ENCODE measurements at regions not wholly inside any gene's neighbourhood (a gene's known extent, or its start where the extent isn't known, plus 50 kb on each side); places are given as distances from the start of the nearest gene placed in this dataset.

DNA sequence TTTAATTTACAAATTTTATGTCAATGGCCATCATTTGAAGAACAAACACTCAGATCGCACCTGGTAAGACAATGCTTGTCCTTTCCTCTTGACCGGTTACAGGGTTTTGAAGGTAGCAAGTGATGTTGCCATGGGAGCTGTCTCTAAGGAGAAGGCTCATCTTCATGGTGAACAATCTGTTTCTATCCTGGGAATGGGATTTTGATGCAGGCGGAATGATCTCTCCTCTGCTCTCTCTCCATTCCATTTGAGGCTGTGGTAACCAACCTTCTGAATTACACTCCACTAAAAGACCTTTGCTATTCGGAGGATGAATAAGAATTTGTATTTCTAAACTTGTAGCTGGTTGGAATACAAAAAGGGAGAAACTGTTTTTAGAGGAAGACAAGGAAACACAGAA lies 57.9 kb upstream of the SLC5A9 start:
- no peaks in the 10 kb centered on the region for H3K4me1 ChIP-seq (ENCODE audit: control insufficient read depth, insufficient read depth, low read length)
- H3K36me3 ChIP-seq (ENCODE audit: control insufficient read depth, insufficient read depth, low read length), result no peaks in the 10 kb centered on the region
- H3K4me3 ChIP-seq (ENCODE audit: low read depth, low read length), result no peak overlapping the region
- no peak overlapping the region for H3K9ac ChIP-seq (ENCODE audit: low read depth, low read length)
- no peaks in the 10 kb centered on the region for H3K27me3 ChIP-seq (ENCODE audit: control insufficient read depth, insufficient read depth, low read length)
- no peaks in the 10 kb centered on the region for H3K9me3 ChIP-seq (ENCODE audit: control insufficient read depth, insufficient read depth, low read length)

DNA sequence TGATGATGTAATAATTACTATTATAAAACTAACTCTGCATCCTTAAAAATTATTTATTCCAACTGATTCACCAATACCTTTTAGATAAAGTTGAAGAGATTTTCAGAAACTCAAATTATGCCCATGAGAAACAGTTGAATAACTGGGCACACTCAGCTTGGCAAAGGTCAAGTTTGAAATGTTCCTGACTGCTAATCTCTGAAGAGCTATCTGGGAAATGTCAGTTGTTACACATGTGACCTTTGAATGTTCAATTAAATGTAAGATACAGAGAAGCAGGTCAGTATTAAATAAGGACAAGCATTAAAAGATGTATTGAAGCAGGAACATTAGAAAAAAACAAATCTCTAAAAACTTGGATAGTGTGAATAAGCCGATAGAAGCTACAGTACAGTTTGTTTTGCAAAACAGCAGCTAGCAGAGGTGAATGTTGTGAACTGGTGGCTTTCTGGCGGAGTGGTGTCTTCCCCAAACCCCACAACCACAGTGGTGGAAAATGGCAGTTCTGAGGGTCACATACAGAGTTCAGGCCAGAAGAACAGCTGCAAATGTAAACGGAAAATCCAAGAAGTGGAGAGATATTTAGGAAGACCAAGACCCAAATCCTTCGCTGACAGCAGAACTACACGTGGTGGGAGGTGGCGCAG lies 61.9 kb upstream of the SLC5A9 start:
- H3K4me3 ChIP-seq (ENCODE audit: low read depth, low read length), result no peak overlapping the region
- no peaks in the 10 kb centered on the region for H3K9me3 ChIP-seq (ENCODE audit: control insufficient read depth, insufficient read depth, low read length)
- no peak overlapping the region for H3K9ac ChIP-seq (ENCODE audit: low read depth, low read length)
- H3K36me3 ChIP-seq (ENCODE audit: control insufficient read depth, insufficient read depth, low read length), result no peaks in the 10 kb centered on the region
- H3K27me3 ChIP-seq (ENCODE audit: control insufficient read depth, insufficient read depth, low read length), result no peaks in the 10 kb centered on the region
- no peaks in the 10 kb centered on the region for H3K4me1 ChIP-seq (ENCODE audit: control insufficient read depth, insufficient read depth, low read length)

DNA sequence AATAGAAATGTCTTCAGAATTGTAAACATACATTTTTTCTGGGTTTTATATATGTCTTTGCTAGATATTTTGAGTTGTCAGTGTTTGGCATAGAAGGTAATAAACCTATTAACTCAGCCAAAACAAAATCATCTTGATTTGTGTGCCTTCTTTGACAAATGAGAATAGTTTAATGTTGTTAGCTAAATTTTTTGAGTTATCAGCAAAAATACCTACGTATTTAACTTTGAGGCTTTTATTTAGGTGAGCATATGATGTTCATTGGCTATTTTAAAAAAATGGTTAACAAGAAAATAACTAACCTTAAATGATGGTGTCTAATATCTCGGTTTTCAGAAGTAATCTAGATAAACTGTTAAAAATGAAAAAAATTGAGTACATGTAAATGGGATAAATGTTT lies 83.2 kb upstream of the SLC5A9 start:
- H3K9me3 ChIP-seq (ENCODE audit: control insufficient read depth, insufficient read depth, low read length), result no peaks in the 10 kb centered on the region
- no peaks in the 10 kb centered on the region for H3K36me3 ChIP-seq (ENCODE audit: control insufficient read depth, insufficient read depth, low read length)
- no peaks in the 10 kb centered on the region for H3K4me1 ChIP-seq (ENCODE audit: control insufficient read depth, insufficient read depth, low read length)
- no peak overlapping the region for H3K4me3 ChIP-seq (ENCODE audit: low read depth, low read length)
- no peak overlapping the region for H3K9ac ChIP-seq (ENCODE audit: low read depth, low read length)
- H3K27me3 ChIP-seq (ENCODE audit: control insufficient read depth, insufficient read depth, low read length), result no peaks in the 10 kb centered on the region

- Histone ChIP-seq H3K4me1 (ENCODE audit: control insufficient read depth, insufficient read depth, low read length) (no peaks in the 10 kb centered on the region), H3K9me3 (ENCODE audit: control insufficient read depth, insufficient read depth, low read length) (no peaks in the 10 kb centered on the region), H3K4me3 (ENCODE audit: low read depth, low read length) (no peak overlapping the region), H3K9ac (ENCODE audit: low read depth, low read length) (no peak overlapping the region), H3K36me3 (ENCODE audit: control insufficient read depth, insufficient read depth, low read length) (no peaks in the 10 kb centered on the region), H3K27me3 (ENCODE audit: control insufficient read depth, insufficient read depth, low read length) (no peaks in the 10 kb centered on the region)
Measured at GRCh38 chr1:48127735-48128685, 94.5 kb upstream of the SLC5A9 start.

DNA sequence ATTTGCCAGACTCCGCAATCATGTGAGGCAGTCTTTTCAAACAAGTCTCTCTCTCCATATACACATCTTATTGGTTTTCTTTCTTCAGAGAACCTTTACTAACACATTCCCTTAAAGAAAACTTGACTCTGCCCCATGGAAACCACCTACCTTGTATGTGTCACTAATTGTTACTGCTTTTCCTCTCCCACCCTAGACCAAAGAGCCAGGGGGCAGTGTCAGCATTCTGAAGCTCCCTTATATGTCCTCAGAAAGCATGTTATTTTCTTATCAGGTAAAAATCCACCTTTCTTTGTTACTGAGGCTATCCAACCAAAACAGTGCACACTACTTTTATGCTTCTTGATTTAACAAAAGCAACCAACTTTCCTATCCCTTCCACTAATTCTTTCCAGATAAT lies 98.9 kb upstream of the SLC5A9 start:
- H3K36me3 ChIP-seq (ENCODE audit: control insufficient read depth, insufficient read depth, low read length), result no peaks in the 10 kb centered on the region
- no peaks in the 10 kb centered on the region for H3K27me3 ChIP-seq (ENCODE audit: control insufficient read depth, insufficient read depth, low read length)
- no peak overlapping the region for H3K4me3 ChIP-seq (ENCODE audit: low read depth, low read length)

DNA sequence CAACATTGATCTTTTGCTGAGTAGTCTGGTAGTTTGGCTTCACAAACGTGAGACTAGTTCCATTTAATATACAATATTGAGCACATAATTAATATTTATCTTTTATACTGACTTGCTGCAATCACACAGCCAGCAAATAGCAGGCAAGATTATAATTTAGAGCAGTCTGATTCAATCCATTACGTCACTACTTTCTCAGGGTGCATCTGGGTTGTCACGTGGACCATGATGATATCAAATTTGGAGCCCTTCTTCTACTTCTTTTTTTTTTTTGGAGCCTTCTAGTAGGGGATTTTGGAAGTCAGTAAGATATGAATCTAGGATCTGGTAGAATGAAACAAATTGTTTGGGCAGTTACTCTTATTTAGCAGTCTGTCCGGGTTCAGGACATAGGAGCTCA lies 100.6 kb upstream of the SLC5A9 start:
- no peaks in the 10 kb centered on the region for H3K4me1 ChIP-seq (ENCODE audit: control insufficient read depth, insufficient read depth, low read length)
- no peaks in the 10 kb centered on the region for H3K27me3 ChIP-seq (ENCODE audit: control insufficient read depth, insufficient read depth, low read length)
- H3K36me3 ChIP-seq (ENCODE audit: control insufficient read depth, insufficient read depth, low read length), result no peaks in the 10 kb centered on the region
- H3K9ac ChIP-seq (ENCODE audit: low read depth, low read length), result no peak overlapping the region
- H3K4me3 ChIP-seq (ENCODE audit: low read depth, low read length), result no peak overlapping the region
- no peaks in the 10 kb centered on the region for H3K9me3 ChIP-seq (ENCODE audit: control insufficient read depth, insufficient read depth, low read length)

More for the DNA sequence above, 98.9 kb upstream of the SLC5A9 start:
- H3K9me3 ChIP-seq (ENCODE audit: control insufficient read depth, insufficient read depth, low read length), result no peaks in the 10 kb centered on the region
- H3K4me1 ChIP-seq (ENCODE audit: control insufficient read depth, insufficient read depth, low read length), result no peaks in the 10 kb centered on the region
- H3K9ac ChIP-seq (ENCODE audit: low read depth, low read length), result no peak overlapping the region

DNA sequence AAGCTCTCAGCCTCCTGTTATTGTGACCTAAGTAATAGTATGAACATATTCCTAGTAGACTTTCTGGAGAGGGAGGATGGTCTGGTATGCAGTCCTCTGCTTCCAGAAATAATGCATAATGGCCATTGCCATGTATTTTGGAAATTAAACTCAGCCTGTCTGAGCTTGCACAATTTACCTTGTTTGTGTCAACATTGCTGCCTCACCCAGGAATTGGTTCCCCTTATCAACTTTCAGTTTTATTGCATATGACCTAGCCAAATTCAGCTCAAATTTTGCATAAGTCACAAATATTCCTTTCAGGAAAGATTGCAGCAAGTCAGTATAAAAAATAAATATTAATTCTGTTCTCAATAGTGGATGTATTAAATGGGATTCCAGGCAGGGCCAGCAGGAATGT lies 101.9 kb upstream of the SLC5A9 start:
- Histone ChIP-seq H3K36me3 (ENCODE audit: control insufficient read depth, insufficient read depth, low read length) (no peaks in the 10 kb centered on the region), H3K27me3 (ENCODE audit: control insufficient read depth, insufficient read depth, low read length) (no peaks in the 10 kb centered on the region), H3K4me3 (ENCODE audit: low read depth, low read length) (no peak overlapping the region), H3K9ac (ENCODE audit: low read depth, low read length) (no peak overlapping the region), H3K4me1 (ENCODE audit: control insufficient read depth, insufficient read depth, low read length) (no peaks in the 10 kb centered on the region), H3K9me3 (ENCODE audit: control insufficient read depth, insufficient read depth, low read length) (no peaks in the 10 kb centered on the region)

DNA sequence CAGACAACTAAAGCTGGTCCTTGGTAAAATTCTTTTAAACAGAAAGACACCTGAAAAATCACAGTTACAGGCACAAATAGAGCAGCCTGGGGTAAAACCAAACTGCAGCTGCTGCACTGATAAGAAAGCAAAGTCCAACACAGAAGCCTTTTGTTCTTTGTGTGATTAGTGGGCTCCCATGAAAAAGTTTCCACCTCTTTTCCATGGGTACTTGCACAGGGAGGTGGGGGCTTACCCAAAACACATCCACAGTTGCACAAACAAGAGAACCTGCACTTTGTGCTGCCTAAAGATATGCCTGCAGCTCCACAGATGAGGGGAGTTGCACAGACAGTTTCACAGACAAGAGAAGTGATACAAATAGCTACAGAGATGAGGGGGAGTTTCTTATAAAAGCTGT lies 106.7 kb upstream of the SLC5A9 start:
- Histone ChIP-seq H3K9me3 (ENCODE audit: control insufficient read depth, insufficient read depth, low read length) (no peaks in the 10 kb centered on the region), H3K4me1 (ENCODE audit: control insufficient read depth, insufficient read depth, low read length) (no peaks in the 10 kb centered on the region), H3K9ac (ENCODE audit: low read depth, low read length) (no peak overlapping the region), H3K36me3 (ENCODE audit: control insufficient read depth, insufficient read depth, low read length) (no peaks in the 10 kb centered on the region), H3K4me3 (ENCODE audit: low read depth, low read length) (no peak overlapping the region), H3K27me3 (ENCODE audit: control insufficient read depth, insufficient read depth, low read length) (no peaks in the 10 kb centered on the region)

DNA sequence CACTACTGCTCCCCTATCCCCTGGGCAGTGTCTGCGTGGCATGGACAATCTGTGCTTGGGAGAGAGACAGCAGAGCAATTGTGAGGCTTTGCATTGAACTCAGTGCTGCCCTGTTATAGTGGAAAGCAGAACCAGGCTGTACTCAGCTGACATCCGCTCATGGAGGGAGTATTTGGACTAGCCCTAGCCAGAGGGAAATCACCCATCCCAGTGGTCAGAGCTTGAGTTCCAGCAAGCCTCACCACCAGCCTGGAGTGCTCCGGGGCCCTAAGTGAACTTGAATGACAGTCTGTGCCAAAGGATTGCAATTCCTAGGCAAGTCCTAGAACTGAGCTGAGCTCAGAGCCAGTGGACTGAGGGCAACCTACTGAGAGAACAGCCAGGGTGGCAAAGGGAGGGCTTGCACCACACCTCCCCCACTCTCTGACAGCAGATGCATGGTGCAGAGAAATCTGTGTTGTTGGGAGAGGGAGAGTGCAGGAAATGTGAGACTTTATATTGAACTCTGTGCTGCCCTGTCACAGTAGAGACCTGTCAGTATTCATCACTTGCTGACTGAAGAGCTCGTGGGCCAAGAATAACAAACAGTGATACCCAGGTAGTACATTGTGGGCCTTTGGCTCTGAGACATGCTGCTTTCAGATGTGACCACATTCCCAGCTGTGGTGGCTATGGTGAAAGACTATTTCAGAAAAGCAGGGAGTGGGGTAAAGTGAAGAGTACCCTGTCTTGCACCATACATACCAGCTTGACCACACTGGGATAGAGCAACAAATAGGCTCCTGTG lies 107.7 kb upstream of the SLC5A9 start:
- Histone ChIP-seq H3K9me3 (ENCODE audit: control insufficient read depth, insufficient read depth, low read length) (no peaks in the 10 kb centered on the region), H3K9ac (ENCODE audit: low read depth, low read length) (no peak overlapping the region), H3K4me1 (ENCODE audit: control insufficient read depth, insufficient read depth, low read length) (no peaks in the 10 kb centered on the region), H3K36me3 (ENCODE audit: control insufficient read depth, insufficient read depth, low read length) (no peaks in the 10 kb centered on the region), H3K4me3 (ENCODE audit: low read depth, low read length) (no peak overlapping the region), H3K27me3 (ENCODE audit: control insufficient read depth, insufficient read depth, low read length) (no peaks in the 10 kb centered on the region)

DNA sequence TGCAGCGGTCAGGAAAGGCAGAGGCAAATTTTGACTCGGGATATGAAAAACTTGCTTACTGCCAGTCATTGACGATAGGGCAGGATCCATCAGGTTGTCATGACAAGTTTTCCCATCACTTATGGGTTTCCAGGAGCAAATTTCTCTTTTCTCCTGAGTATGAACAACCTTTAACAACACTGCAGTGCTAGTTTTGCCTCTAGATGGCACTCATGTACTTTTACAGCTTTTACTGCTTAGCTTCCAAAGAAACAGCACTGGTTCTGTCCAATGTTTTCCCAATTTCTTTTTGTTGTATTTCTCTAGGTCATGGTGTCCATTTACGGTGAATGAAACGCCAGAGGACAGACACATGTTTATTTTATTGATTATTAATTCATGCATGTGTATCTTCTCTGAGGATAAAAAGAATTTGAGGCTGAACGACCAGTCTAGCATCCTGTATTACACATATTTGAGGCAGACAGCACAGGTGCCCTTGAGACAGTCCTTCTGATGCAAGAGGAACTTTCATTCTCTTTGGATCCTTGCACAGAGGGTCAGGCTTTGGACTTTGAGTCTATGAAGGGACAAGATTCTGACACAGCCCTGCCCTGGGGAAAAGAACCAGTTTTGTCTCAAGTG lies 112.3 kb upstream of the TRABD2B start:
- no peak overlapping the region for H3K4me3 ChIP-seq (ENCODE audit: low read depth, low read length)
- H3K4me1 ChIP-seq (ENCODE audit: control insufficient read depth, insufficient read depth, low read length), result no peaks in the 10 kb centered on the region
- no peak overlapping the region for H3K9ac ChIP-seq (ENCODE audit: low read depth, low read length)
- H3K36me3 ChIP-seq (ENCODE audit: control insufficient read depth, insufficient read depth, low read length), result no peaks in the 10 kb centered on the region
- H3K9me3 ChIP-seq (ENCODE audit: control insufficient read depth, insufficient read depth, low read length), result no peaks in the 10 kb centered on the region
- no peaks in the 10 kb centered on the region for H3K27me3 ChIP-seq (ENCODE audit: control insufficient read depth, insufficient read depth, low read length)

GRCh38 chr1:48107516-48107915 lies 110.3 kb upstream of the TRABD2B start:
- Histone ChIP-seq H3K4me3 (ENCODE audit: low read depth, low read length) (no peak overlapping the region), H3K9ac (ENCODE audit: low read depth, low read length) (no peak overlapping the region), H3K36me3 (ENCODE audit: control insufficient read depth, insufficient read depth, low read length) (no peaks in the 10 kb centered on the region), H3K27me3 (ENCODE audit: control insufficient read depth, insufficient read depth, low read length) (no peaks in the 10 kb centered on the region), H3K4me1 (ENCODE audit: control insufficient read depth, insufficient read depth, low read length) (no peaks in the 10 kb centered on the region), H3K9me3 (ENCODE audit: control insufficient read depth, insufficient read depth, low read length) (no peaks in the 10 kb centered on the region)
